ENCODE measurements at regions not wholly inside any gene's neighbourhood (a gene's known extent, or its start where the extent isn't known, plus 50 kb on each side); places are given as distances from the start of the nearest gene placed in this dataset.

GRCh38 chr3:94776401-94776915, 713.6 kb downstream of the NSUN3 start:
- TF ChIP-seq CTCF (IDR thresholded peaks at IDR 0.05) (no peak), POLR2A (IDR thresholded peaks at IDR 0.05) (no peak), POLR2AphosphoS5 (IDR thresholded peaks at IDR 0.05) (no peak)

Measured in stomach (tissue), 4 donors.